ENCODE measurements at regions not wholly inside any gene's neighbourhood (a gene's known extent, or its start where the extent isn't known, plus 50 kb on each side); places are given as distances from the start of the nearest gene placed in this dataset.

- TF ChIP-seq SIN3A (IDR thresholded peaks at IDR 0.05; ENCODE audit: borderline replicate concordance, insufficient read depth, low read length) (no peak), POLR2AphosphoS5 (IDR thresholded peaks at IDR 0.05; ENCODE audit: low read depth, low read length) (no peak)
These were observed 57.7 kb upstream of the CARD18 start for GRCh38 chr11:105197071-105197815.

All from PFSK-1 (cell line).